Endothelial cell of umbilical vein (primary cell): ENCODE measurements at regions not wholly inside any gene's neighbourhood (a gene's known extent, or its start where the extent isn't known, plus 50 kb on each side); places are given as distances from the start of the nearest gene placed in this dataset.
"Not testable (repeated sequence)": the region's sequence is repeated elsewhere in the genome, so short reads cannot be mapped to it uniquely, and the experiment has no call there.

ENCODE experiments used
- BruUV-seq: library from RNA; stranded (reverse); fragments of 400-500 nt; replicated peaks from 2 replicates; lab custom pipeline; 2021; lab: Mats Ljungman, UMichigan
- CTCF ChIA-PET: fragments of 300-600, 350-600 bp; sonication (Branson Sonifier 250); formaldehyde crosslinking; loops from one replicate; lab custom pipeline; 2021; ENCODE audit warnings: antibody characterized with exemption, inconsistent platforms; lab: Charles Lee
- POLR2A ChIA-PET: fragments of 300-600, 350-600 bp; sonication (Branson Sonifier 250); formaldehyde crosslinking; loops from one replicate; lab custom pipeline; 2021; ENCODE audit warnings: antibody characterized with exemption, inconsistent platforms; lab: Charles Lee
- DNase-seq: peaks from one replicate; pipeline ENCODE4 v3.0.0-alpha.2; 2011; ENCODE audit warnings: low read depth, low spot score
- FAIRE-seq: peaks from 2 replicates; lab custom pipeline; 2011; peaks lifted over from hg19 to GRCh38; lab: Jason Lieb, UNC
- H2AFZ ChIP-seq: 2 replicates; pipeline ENCODE4 v1.6.0; 2012; ENCODE audit warnings: low read depth, low read length, control low read depth, inconsistent platforms
- H3K27ac ChIP-seq: 2 replicates; pipeline ENCODE4 v1.5.1; 2011; ENCODE audit warnings: low read depth, mild to moderate bottlenecking, control low read depth, low read length, moderate library complexity; ENCODE audit not compliant: insufficient read depth
- H3K27me3 ChIP-seq, 2 experiments: 2 replicates each; pipeline versions ENCODE4 v1.6.0 to v1.6.1; 2011; ENCODE audit warnings: low read length in 2 of 2, mixed read lengths in 1 of 2; ENCODE audit not compliant: control insufficient read depth in 2 of 2, insufficient read depth in 2 of 2
- H3K36me3 ChIP-seq, 2 experiments: 2 replicates in 1 of 2; 3 replicates in 1 of 2; pipeline ENCODE4 v1.5.1; 2011; ENCODE audit warnings: low read length in 2 of 2, mild to moderate bottlenecking in 1 of 2, moderate library complexity in 1 of 2; ENCODE audit not compliant: control insufficient read depth in 2 of 2, insufficient read depth in 2 of 2; ENCODE audit errors: extremely low read depth in 1 of 2
- H3K4me1 ChIP-seq: 3 replicates; pipeline ENCODE4 v1.5.1; 2011; ENCODE audit warnings: mild to moderate bottlenecking, low read length; ENCODE audit not compliant: control insufficient read depth, insufficient read depth; ENCODE audit errors: extremely low read depth
- H3K4me2 ChIP-seq: 2 replicates; pipeline ENCODE4 v1.6.1; 2011; ENCODE audit warnings: low read length, control low read depth, mixed read lengths; ENCODE audit not compliant: insufficient read depth
- H3K4me3 ChIP-seq, 3 experiments: fragments of 200-600 bp in 1 of 3; sonication (generic), shearing (Covaris generic) in 1 of 3; replicated peaks in 1 of 3; 2 replicates each; pipeline ENCODE4 v1.5.1; 2011 to 2016; ENCODE audit warnings: control low read depth in 3 of 3, low read length in 3 of 3, mild to moderate bottlenecking in 2 of 3, inconsistent platforms in 1 of 3, low read depth in 1 of 3, moderate library complexity in 1 of 3; ENCODE audit not compliant: insufficient read depth in 1 of 3
- H3K79me2 ChIP-seq: 2 replicates; pipeline ENCODE4 v1.6.0; 2012; ENCODE audit warnings: low read length, inconsistent platforms; ENCODE audit not compliant: control insufficient read depth, insufficient read depth
- H3K9ac ChIP-seq: replicated peaks from 2 replicates; pipeline ENCODE3; 2011; ENCODE audit warnings: low read length, control low read depth; ENCODE audit not compliant: insufficient read depth; ENCODE audit errors: extremely low read depth
- H3K9me1 ChIP-seq: replicated peaks from 3 replicates; pipeline ENCODE4 v1.6.0; 2011; ENCODE audit warnings: mild to moderate bottlenecking, low read length; ENCODE audit not compliant: control insufficient read depth, insufficient read depth; ENCODE audit errors: extremely low read depth
- H3K9me3 ChIP-seq: replicated peaks from 2 replicates; pipeline ENCODE4 v1.5.1; 2012; ENCODE audit warnings: low read length, inconsistent platforms; ENCODE audit not compliant: control insufficient read depth, insufficient read depth
- H4K20me1 ChIP-seq: replicated peaks from 2 replicates; pipeline ENCODE3; 2011; ENCODE audit warnings: mild to moderate bottlenecking, low read length; ENCODE audit not compliant: control insufficient read depth, insufficient read depth; ENCODE audit errors: extremely low read depth
- CTCF ChIP-seq, 2 donors: IDR thresholded peaks; 1 replicate in 1 of 2; 2 replicates in 1 of 2; pipeline ENCODE4 v1.5.1; 2011; ENCODE audit warnings: low read length in 2 of 2, mild to moderate bottlenecking in 2 of 2, moderate library complexity in 2 of 2, control low read depth in 1 of 2, inconsistent platforms in 1 of 2, low read depth in 1 of 2; ENCODE audit not compliant: insufficient read depth in 1 of 2; ENCODE audit errors: extremely low read depth in 1 of 2
- EZH2 ChIP-seq: IDR thresholded peaks from 2 replicates; pipeline ENCODE4 v1.6.1; 2012; ENCODE audit warnings: borderline replicate concordance, low read depth, mild to moderate bottlenecking, moderate library complexity, low read length, inconsistent platforms; ENCODE audit not compliant: severe bottlenecking
- FOS ChIP-seq: IDR thresholded peaks from 2 replicates; pipeline ENCODE4 v1.6.1; 2011; ENCODE audit warnings: mild to moderate bottlenecking, low read length, moderate library complexity, borderline replicate concordance; ENCODE audit not compliant: insufficient read depth
- GATA2 ChIP-seq: IDR thresholded peaks from 2 replicates; pipeline ENCODE4 v1.7.0; 2011; ENCODE audit warnings: low read depth, mild to moderate bottlenecking, moderate library complexity, mixed read lengths, low read length; ENCODE audit not compliant: insufficient read length, insufficient read depth
- JUN ChIP-seq: IDR thresholded peaks from 2 replicates; pipeline ENCODE4 v1.6.1; 2011; ENCODE audit warnings: borderline replicate concordance, low read depth; ENCODE audit not compliant: insufficient read length, insufficient read depth
- MYC ChIP-seq: IDR thresholded peaks from one replicate; pipeline ENCODE4 v1.6.1; 2011; ENCODE audit warnings: mild to moderate bottlenecking, low read depth, low read length
- POLR2A ChIP-seq: IDR thresholded peaks from 2 replicates; pipeline ENCODE4 v1.6.1; 2012; ENCODE audit warnings: low read depth, mild to moderate bottlenecking, control low read depth, low read length
- POLR2AphosphoS5 ChIP-seq: IDR thresholded peaks from 2 replicates; pipeline ENCODE4 v1.6.1; 2012; ENCODE audit warnings: low read depth, mild to moderate bottlenecking, control low read depth, low read length, moderate library complexity; ENCODE audit not compliant: insufficient read depth
- dilution Hi-C: fragments of 300-500 bp; cut with MboI; formaldehyde crosslinking; loops from one replicate; pipeline ENCODE4 v1.15.0; 2019; ENCODE audit warnings: low sequenced_read_pairs; ENCODE audit not compliant: extremely low pct_ligation_motif_present
- intact Hi-C: fragments of 100-400 bp; cut with micrococcal nuclease; formaldehyde crosslinking; loops from one replicate; pipeline ENCODE4 v1.10.0; 2022
- TF ChIP-seq, protein P1 (sequence below): IDR thresholded peaks from 2 replicates; pipeline ENCODE4 v1.6.1; 2011; ENCODE audit not compliant: insufficient read depth, insufficient read length

- DNase-seq (no peak), FAIRE-seq (no peak)
- Histone ChIP-seq H3K4me2 (no peak overlapping the region), H3K9me3 (no peaks in the 10 kb centered on the region), H3K4me1 (no peaks in the 10 kb centered on the region), H4K20me1 (no peaks in the 10 kb centered on the region), H3K79me2 (no peaks in the 10 kb centered on the region), H2AFZ (no peak overlapping the region), H3K36me3 (no peaks in the 10 kb centered on the region), H3K9me1 (no peaks in the 10 kb centered on the region), H3K27me3 (no peaks in the 10 kb centered on the region), H3K4me3 (no peak overlapping the region), H3K27ac (no peak overlapping the region), H3K9ac (no peak overlapping the region)
- dilution Hi-C loops, result no loop called here
- no TSS peak for BruUV-seq
- ChIA-PET POLR2A (no interaction called here), CTCF (no interaction called here)
- no peak for TF ChIP-seq FOS
- no peak for TF ChIP-seq POLR2A
- no peak for TF ChIP-seq JUN
- no peak for TF ChIP-seq GATA2
- TF ChIP-seq EZH2, result no peak
- TF ChIP-seq MYC, result no peak
- TF ChIP-seq CTCF (IDR thresholded peaks at IDR 0.05; ENCODE audit: extremely low read depth in 1 of 2, insufficient read depth in 1 of 2, low read depth in 1 of 2, low read length in 2 of 2), result no peak
- no peak for TF ChIP-seq POLR2AphosphoS5
- TF ChIP-seq, protein P1, sequence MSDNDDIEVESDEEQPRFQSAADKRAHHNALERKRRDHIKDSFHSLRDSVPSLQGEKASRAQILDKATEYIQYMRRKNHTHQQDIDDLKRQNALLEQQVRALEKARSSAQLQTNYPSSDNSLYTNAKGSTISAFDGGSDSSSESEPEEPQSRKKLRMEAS, result no peak
- intact Hi-C loops, result no loop called here
These were observed 64.8 kb upstream of the BHLHE40 start for GRCh38 chr3:4914464-4914863.

- H3K4me2 ChIP-seq, CTCF ChIA-PET, H3K36me3 ChIP-seq, BruUV-seq, intact Hi-C loops, H2AFZ ChIP-seq, H3K79me2 ChIP-seq, dilution Hi-C loops, POLR2A ChIA-PET, H3K4me1 ChIP-seq, H3K4me3 ChIP-seq, DNase-seq, FAIRE-seq, H3K9ac ChIP-seq, H4K20me1 ChIP-seq, H3K9me1 ChIP-seq, H3K27me3 ChIP-seq, H3K27ac ChIP-seq, H3K9me3 ChIP-seq: not testable (repeated sequence)
These were observed 57.6 kb upstream of the BHLHE40 start for GRCh38 chr3:4921589-4921988.
